GM12872 (cell line): ENCODE measurements at regions not wholly inside any gene's neighbourhood (a gene's known extent, or its start where the extent isn't known, plus 50 kb on each side); places are given as distances from the start of the nearest gene placed in this dataset.

Experiments used
- CTCF ChIP-seq: IDR thresholded peaks from 3 replicates; pipeline ENCODE4 v1.5.1; 2011; ENCODE audit warnings: low read depth, mild to moderate bottlenecking, low read length, moderate library complexity; ENCODE audit not compliant: insufficient read depth

DNA sequence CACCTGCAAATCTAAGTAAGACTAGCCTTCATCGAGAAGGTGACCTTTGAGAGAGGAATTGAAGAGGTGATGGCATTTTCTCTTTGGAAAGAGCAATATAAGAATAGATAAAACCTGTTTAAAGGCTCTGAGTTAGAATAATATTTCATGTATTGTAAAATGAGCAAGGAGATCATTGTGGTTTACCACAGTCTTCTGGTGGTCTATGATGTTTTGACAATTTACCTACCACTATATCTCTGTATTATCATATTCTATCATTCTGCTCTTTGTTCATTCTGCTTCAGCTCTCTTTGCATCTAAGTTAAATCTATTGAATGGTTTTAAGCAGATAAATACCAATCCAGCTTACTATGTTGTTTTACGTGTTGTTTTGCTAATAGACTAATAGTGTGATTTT is 982.3 kb downstream of the SI start:
- TF ChIP-seq CTCF, result no peak

DNA sequence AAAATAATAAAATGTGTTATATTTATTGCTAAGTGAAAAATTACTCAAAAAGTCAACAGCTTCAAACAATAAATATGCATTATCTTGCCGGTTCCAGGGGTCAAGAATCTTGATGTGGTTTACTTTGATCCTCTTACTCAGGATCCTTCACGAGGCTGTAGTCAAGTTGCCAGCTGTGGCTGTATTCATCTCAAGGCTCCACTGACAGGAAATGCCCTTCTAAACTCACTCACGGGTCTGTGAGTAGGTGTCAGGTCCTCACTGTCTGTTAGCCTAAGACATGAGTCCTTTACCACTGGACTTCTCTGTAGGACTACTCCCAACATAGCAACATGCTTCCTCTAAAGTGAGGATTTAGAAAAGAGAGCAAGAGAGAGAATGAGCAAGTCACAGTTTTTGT is 983.0 kb downstream of the SI start:
- no peak for TF ChIP-seq CTCF

- TF ChIP-seq CTCF, result no peak
These were observed 983.8 kb downstream of the SI start for GRCh38 chr3:164094546-164094945.

GRCh38 chr3:164080208-164080607 is 998.1 kb downstream of the SI start:
- TF ChIP-seq CTCF, result no peak

DNA sequence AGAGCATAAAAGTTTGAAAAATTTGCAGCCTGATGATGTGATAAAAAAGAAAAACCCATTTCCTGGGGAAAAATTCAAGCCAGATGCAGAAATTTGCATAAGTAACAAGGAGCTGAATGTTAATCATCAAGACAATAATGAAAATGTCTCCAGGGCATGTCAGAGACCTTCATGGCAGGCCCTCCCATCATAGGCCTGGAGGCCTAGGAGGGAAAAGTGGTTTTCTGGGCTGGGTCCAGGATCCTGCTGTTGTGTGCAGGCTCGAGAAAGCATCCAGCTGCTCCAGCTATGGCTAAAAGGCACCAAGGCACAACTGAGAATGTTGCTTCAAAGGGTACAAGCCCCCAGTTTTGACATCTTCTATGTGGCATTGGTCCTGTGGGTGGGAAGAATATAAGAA is 1014.0 kb downstream of the SI start:
- no peak for TF ChIP-seq CTCF

DNA sequence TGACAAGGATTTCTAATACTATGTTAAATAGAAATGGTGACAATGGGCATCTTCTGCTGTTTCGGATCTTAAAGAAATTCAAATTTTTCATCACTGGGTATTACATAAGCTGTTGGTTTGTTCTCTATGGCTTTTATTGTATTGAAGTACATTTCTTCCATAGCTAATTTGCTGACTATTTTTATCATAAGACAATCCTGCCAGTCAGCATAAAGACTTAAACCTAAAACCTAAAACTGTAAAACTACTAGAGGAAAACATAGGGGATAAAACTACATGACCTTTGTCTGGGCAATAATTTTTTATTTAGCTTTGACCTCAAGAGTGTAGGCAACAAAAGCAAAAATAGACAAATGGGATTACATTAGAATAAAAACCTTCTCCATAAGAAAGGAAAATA is 1017.4 kb downstream of the SI start:
- TF ChIP-seq CTCF, result no peak

DNA sequence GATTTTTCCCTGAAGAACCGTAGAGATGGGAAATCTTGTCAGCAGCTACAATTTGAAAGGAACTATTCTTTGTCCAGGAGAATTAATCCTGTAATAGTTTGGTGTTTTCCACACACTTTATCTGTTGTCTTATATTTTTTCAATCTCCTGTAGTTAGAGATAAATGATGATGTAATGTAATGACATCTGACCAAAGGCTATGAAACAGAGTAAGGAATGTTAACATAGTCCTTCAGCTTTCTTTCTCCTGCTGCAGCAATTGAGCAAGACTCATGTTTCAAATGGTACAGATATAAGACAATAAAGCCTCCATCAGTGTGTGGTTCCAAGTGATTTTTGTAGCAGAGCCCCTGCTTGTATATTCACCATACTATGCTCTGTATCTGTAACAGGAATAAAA is 1028.4 kb downstream of the SI start:
- TF ChIP-seq CTCF, result no peak

- TF ChIP-seq CTCF, result no peak
These were observed 1029.8 kb downstream of the SI start for GRCh38 chr3:164048451-164048850.
